CD8-positive, alpha-beta memory T cell (primary cell): ENCODE measurements at regions not wholly inside any gene's neighbourhood (a gene's known extent, or its start where the extent isn't known, plus 50 kb on each side); places are given as distances from the start of the nearest gene placed in this dataset.

Experiments
- CTCF ChIA-PET: fragments of 350-600 bp; sonication (Branson Sonifier 250); formaldehyde crosslinking; loops from one replicate; lab custom pipeline; 2021; ENCODE audit warnings: antibody characterized with exemption; lab: Charles Lee
- POLR2A ChIA-PET: fragments of 350-600 bp; sonication (Branson Sonifier 250); formaldehyde crosslinking; loops from one replicate; lab custom pipeline; 2021; ENCODE audit warnings: antibody characterized with exemption; lab: Charles Lee
- DNase-seq, 5 donors: peaks; one replicate each; pipeline versions ENCODE4 v3.0.0 to v3.0.0-alpha.2; 2020 to 2022; ENCODE audit warnings: mixed read lengths in 1 of 5
- H3K27ac ChIP-seq: one replicate; pipeline ENCODE4 v1.7.0; 2013; ENCODE audit warnings: low read depth, mild to moderate bottlenecking, low read length, moderate library complexity
- H3K27me3 ChIP-seq: 2 replicates; pipeline ENCODE4 v1.7.0; 2013; ENCODE audit warnings: low read length, mild to moderate bottlenecking; ENCODE audit not compliant: insufficient read depth, poor library complexity, severe bottlenecking
- H3K36me3 ChIP-seq: 2 replicates; pipeline ENCODE4 v1.7.0; 2013; ENCODE audit warnings: mild to moderate bottlenecking, low read length, moderate library complexity; ENCODE audit not compliant: insufficient read depth
- H3K4me1 ChIP-seq: 2 replicates; pipeline ENCODE4 v1.7.0; 2013; ENCODE audit warnings: mild to moderate bottlenecking, low read length, moderate library complexity; ENCODE audit not compliant: insufficient read depth
- H3K4me3 ChIP-seq: 2 replicates; pipeline ENCODE4 v1.7.0; 2013; ENCODE audit warnings: mild to moderate bottlenecking, low read length
- H3K9me3 ChIP-seq: 2 replicates; pipeline ENCODE4 v1.7.0; 2013; ENCODE audit warnings: mild to moderate bottlenecking, low read length
- H3K27ac Mint-ChIP-seq, 8 donors: one replicate each; pipeline ENCODE4 v1.8.0; 2020 to 2021; ENCODE audit warnings: mixed read lengths in 8 of 8, mild to moderate bottlenecking in 6 of 8, inconsistent platforms in 3 of 8, moderate library complexity in 3 of 8
- H3K27me3 Mint-ChIP-seq, 2 donors: one replicate each; pipeline ENCODE4 v1.8.0; 2020 to 2021; ENCODE audit warnings: mixed read lengths in 2 of 2, mild to moderate bottlenecking in 1 of 2, moderate library complexity in 1 of 2
- H3K36me3 Mint-ChIP-seq, 3 donors: one replicate each; pipeline ENCODE4 v1.8.0; 2020 to 2021; ENCODE audit warnings: mixed read lengths in 3 of 3, inconsistent platforms in 1 of 3, mild to moderate bottlenecking in 1 of 3
- H3K4me1 Mint-ChIP-seq, 3 donors: one replicate each; pipeline ENCODE4 v1.8.0; 2020 to 2021; ENCODE audit warnings: mixed read lengths in 3 of 3, inconsistent platforms in 1 of 3, mild to moderate bottlenecking in 1 of 3
- H3K4me3 Mint-ChIP-seq, 7 donors: one replicate each; pipeline ENCODE4 v1.8.0; 2020 to 2021; ENCODE audit warnings: mixed read lengths in 7 of 7, mild to moderate bottlenecking in 6 of 7, moderate library complexity in 4 of 7, inconsistent platforms in 2 of 7
- H3K9me3 Mint-ChIP-seq, 5 donors: one replicate each; pipeline ENCODE4 v1.8.0; 2020 to 2022; ENCODE audit warnings: mixed read lengths in 5 of 5, mild to moderate bottlenecking in 3 of 5, moderate library complexity in 2 of 5, inconsistent platforms in 1 of 5

DNA sequence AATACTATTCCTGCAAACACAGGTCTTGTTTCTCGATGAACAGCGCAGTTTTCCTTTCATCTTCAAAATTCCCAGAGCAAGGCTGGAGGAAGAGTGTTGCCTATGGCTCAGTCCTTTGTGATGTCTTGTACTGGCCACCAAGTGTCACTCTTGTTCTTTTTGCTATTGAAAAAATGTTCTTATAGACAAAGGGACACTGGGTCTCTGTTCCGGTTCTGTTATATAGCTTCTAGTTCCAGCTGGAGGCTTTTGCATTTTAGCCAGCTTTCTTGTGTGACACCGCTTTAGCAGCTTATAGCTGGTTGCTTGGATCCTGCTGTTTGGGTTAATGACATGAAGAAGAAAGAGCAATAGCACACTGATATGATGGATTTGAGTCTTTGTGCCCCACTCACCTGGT lies 343.7 kb upstream of the KCNN2 start:
- Mint-ChIP-seq H3K4me1 (no peaks in the 10 kb centered on the region), H3K27me3 (no peaks in the 10 kb centered on the region), H3K4me3 (no peak overlapping the region), H3K9me3 (peaks cover 0 to 2% (median 0%) of the 10 kb centered on the region in 5 donors), H3K36me3 (no peaks in the 10 kb centered on the region), H3K27ac (no peak overlapping the region)
- Histone ChIP-seq H3K4me3 (no peak overlapping the region), H3K4me1 (no peaks in the 10 kb centered on the region), H3K27ac (no peak overlapping the region), H3K36me3 (no peaks in the 10 kb centered on the region), H3K27me3 (no peaks in the 10 kb centered on the region), H3K9me3 (no peaks in the 10 kb centered on the region)
- DNase-seq: no peak
- ChIA-PET POLR2A (no interaction called here), CTCF (no interaction called here)

DNA sequence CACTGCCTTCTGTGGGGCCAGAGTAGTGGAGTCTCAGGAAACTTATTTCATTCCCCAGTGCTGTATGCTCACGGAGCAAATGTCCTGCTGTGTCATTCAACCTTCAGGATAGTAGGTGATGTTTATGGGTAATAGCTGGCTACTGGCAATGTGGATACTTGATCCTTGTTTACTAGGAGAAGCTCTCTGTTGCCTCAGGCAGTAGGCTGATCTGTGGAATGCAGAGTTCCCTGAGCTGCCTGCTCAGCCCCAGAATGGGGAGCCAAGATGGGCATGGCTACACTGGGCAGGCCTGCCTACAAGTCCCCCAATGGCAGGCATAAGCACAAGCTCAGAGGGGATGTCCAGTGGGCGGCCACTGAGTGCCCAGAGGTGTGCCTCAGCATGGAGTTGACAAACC lies 323.1 kb upstream of the KCNN2 start:
- no peaks in the 10 kb centered on the region for H3K4me1 ChIP-seq
- Mint-ChIP-seq H3K9me3 (peaks cover 2 to 26% (median 4%) of the 10 kb centered on the region in 5 donors), H3K27me3 (no peaks in the 10 kb centered on the region), H3K4me1 (no peaks in the 10 kb centered on the region), H3K36me3 (peaks cover 0 to 1% (median 0%) of the 10 kb centered on the region in 3 donors), H3K27ac (no peak overlapping the region), H3K4me3 (no peak overlapping the region)
- no peak for DNase-seq
- no peaks in the 10 kb centered on the region for H3K27me3 ChIP-seq
- H3K27ac ChIP-seq: no peak overlapping the region
- H3K36me3 ChIP-seq: no peaks in the 10 kb centered on the region
- H3K9me3 ChIP-seq: no peaks in the 10 kb centered on the region
- CTCF ChIA-PET: no interaction called here
- POLR2A ChIA-PET: no interaction called here
- H3K4me3 ChIP-seq: no peak overlapping the region

DNA sequence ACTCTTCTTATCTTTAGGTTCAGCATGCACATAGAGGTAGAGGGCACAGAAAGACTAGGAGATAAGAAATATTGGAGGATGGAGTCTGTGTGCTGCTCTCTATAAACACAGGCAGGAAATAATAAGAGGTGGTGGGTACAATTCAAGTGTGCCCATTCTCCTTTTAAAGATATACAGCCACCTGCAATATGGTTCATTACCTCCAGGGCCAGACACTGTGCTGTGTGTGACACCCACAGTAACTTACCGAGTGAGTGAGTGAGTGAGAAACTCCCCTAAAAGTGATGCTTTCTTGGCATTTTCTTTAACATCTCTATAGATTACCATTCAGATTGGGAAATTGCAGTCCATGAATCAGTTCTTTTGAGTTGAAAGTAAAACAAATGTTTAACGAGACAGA lies 311.8 kb upstream of the KCNN2 start:
- H3K36me3 Mint-ChIP-seq: no peaks in the 10 kb centered on the region
- H3K27ac Mint-ChIP-seq: no peak overlapping the region
- H3K9me3 ChIP-seq: no peaks in the 10 kb centered on the region
- DNase-seq: no peak
- no peaks in the 10 kb centered on the region for H3K36me3 ChIP-seq
- H3K27ac ChIP-seq: no peak overlapping the region
- H3K4me1 ChIP-seq: no peaks in the 10 kb centered on the region
- CTCF ChIA-PET: no interaction called here
- no peaks in the 10 kb centered on the region for H3K4me1 Mint-ChIP-seq
- H3K4me3 Mint-ChIP-seq: no peak overlapping the region
- H3K4me3 ChIP-seq: no peak overlapping the region
- no peaks in the 10 kb centered on the region for H3K27me3 ChIP-seq
- peaks cover 6 to 16% of the 10 kb centered on the region in 2 donors for H3K27me3 Mint-ChIP-seq
- H3K9me3 Mint-ChIP-seq: peaks cover 0 to 4% (median 2%) of the 10 kb centered on the region in 5 donors
- POLR2A ChIA-PET: no interaction called here

DNA sequence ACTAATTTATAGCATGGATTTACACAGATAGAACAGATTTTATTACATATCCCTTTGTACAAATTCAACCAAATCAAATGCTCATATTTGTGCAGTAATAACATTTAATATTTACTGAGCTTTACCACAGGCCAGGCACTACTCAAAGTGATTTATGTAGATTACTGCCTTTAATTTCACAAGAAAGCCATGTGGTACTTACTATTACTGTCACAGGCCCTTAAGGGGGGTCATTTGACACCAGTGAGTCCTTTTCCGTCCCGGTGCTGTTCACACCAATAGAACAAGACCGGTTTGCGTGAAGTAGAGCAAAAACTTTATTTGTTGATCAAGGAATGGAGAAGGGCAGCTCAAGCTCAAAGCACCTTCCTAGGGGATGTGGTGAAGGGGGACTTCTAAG lies 308.5 kb upstream of the KCNN2 start:
- H3K27me3 Mint-ChIP-seq: peaks cover 19 to 33% of the 10 kb centered on the region in 2 donors
- no peaks in the 10 kb centered on the region for H3K4me1 Mint-ChIP-seq
- Histone ChIP-seq H3K27me3 (no peaks in the 10 kb centered on the region), H3K9me3 (no peaks in the 10 kb centered on the region), H3K4me3 (no peak overlapping the region), H3K36me3 (no peaks in the 10 kb centered on the region), H3K27ac (no peak overlapping the region), H3K4me1 (no peaks in the 10 kb centered on the region)
- no peak overlapping the region for H3K27ac Mint-ChIP-seq
- ChIA-PET CTCF (no interaction called here), POLR2A (no interaction called here)
- H3K9me3 Mint-ChIP-seq: peaks cover 0 to 12% (median 3%) of the 10 kb centered on the region in 5 donors
- H3K36me3 Mint-ChIP-seq: no peaks in the 10 kb centered on the region
- DNase-seq: no peak
- H3K4me3 Mint-ChIP-seq: no peak overlapping the region

DNA sequence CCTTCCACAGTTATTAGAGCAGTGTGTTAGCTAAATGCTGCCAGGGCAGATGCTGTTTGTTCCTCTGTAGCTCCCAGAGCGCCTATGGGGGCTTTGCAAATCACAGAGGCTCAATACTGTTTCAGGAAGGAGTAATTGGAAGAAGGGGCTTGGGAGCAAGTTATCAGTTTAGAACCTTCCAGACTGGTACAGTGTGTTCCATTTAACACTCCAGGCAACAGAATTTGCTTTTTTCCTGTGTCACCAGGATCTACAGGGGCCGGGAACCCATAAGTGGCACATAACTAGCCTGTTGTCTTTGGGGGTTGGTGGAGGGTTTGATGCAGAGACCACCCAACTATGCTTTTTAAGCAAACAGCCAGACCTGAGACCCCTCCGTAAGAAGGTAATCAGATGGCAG lies 307.3 kb upstream of the KCNN2 start:
- H3K36me3 Mint-ChIP-seq: no peaks in the 10 kb centered on the region
- H3K4me1 ChIP-seq: no peaks in the 10 kb centered on the region

DNA sequence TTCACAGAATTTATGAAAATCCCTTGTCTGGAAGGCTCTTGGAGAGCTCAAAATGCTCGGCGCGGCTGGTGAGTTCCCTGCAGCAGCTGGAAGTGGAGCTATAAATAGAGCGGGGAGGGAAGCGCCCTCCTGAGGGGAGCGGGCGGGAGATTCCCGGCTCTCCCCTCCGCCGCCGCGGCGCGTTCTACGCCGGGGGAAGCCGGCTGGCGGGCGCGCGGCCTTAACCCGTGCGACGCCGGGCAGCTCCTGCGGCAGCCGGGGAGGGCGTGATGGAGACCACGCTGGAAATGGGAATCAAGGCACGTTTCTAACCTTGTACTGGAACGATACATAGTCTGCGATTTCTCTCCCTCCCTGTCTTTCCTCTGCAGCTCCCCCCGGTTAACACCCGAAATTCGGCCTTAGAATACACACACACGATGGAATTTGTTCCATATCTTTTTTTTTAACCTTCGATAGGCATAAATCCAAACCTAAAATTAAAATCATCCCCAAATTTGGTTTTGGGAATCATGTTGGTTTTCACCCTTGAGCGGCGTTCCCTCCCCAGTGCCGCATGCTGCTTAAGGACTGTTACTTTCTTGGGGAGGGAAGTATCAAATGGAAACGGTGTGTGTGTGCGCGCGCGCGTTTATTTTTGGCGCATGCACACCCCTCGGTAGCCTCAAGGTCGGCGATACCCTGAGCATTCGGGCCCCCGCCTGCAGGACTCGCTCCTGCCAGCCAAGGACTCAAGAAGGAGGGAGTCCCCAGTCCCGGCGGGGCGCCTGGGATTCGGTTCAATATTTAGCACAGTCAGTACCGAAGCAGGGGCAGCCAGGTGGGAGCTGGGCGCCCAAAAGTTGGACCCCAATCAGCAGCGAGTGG lies 306.3 kb upstream of the KCNN2 start:
- Histone ChIP-seq H3K4me3 (no peak overlapping the region), H3K27me3 (no peaks in the 10 kb centered on the region), H3K4me1 (no peaks in the 10 kb centered on the region), H3K9me3 (no peaks in the 10 kb centered on the region), H3K36me3 (no peaks in the 10 kb centered on the region), H3K27ac (no peak overlapping the region)
- H3K4me3 Mint-ChIP-seq: no peak overlapping the region
- ChIA-PET CTCF (no interaction called here), POLR2A (no interaction called here)
- peaks cover 19 to 33% of the 10 kb centered on the region in 2 donors for H3K27me3 Mint-ChIP-seq
- H3K36me3 Mint-ChIP-seq: no peaks in the 10 kb centered on the region
- no peaks in the 10 kb centered on the region for H3K4me1 Mint-ChIP-seq
- H3K9me3 Mint-ChIP-seq: peaks cover 0 to 16% (median 5%) of the 10 kb centered on the region in 5 donors
- no peak overlapping the region for H3K27ac Mint-ChIP-seq
- no peak for DNase-seq

More for the DNA sequence above, 307.3 kb upstream of the KCNN2 start:
- no peak overlapping the region for H3K4me3 ChIP-seq
- ChIA-PET CTCF (no interaction called here), POLR2A (no interaction called here)
- H3K9me3 ChIP-seq: no peaks in the 10 kb centered on the region
- no peak for DNase-seq
- Mint-ChIP-seq H3K9me3 (peaks cover 0 to 16% (median 5%) of the 10 kb centered on the region in 5 donors), H3K4me1 (no peaks in the 10 kb centered on the region), H3K27ac (no peak overlapping the region), H3K27me3 (peaks cover 19 to 33% of the 10 kb centered on the region in 2 donors), H3K4me3 (no peak overlapping the region)
- H3K36me3 ChIP-seq: no peaks in the 10 kb centered on the region
- no peaks in the 10 kb centered on the region for H3K27me3 ChIP-seq
- H3K27ac ChIP-seq: no peak overlapping the region

DNA sequence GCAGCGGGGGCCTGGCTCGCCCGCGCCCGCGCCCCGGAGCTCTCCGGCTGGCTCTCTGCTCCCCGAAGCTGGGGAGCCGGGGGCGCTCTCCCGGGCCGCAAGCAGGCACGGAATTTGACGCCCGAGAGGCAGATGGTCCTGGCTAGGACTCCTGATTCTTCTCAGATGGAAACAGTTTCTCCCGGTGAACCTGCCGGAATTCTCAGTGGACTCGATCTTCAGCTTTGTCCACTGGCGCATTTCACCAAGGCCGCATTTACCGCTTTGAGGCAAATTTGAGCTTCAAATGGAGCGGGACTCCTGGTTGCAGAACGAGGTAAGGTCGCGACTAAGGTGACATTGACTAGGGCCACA lies 305.7 kb upstream of the KCNN2 start:
- H3K27ac ChIP-seq: no peak overlapping the region
- Mint-ChIP-seq H3K4me3 (no peak overlapping the region), H3K27ac (no peak overlapping the region), H3K9me3 (peaks cover 0 to 16% (median 5%) of the 10 kb centered on the region in 5 donors), H3K27me3 (peaks cover 19 to 33% of the 10 kb centered on the region in 2 donors), H3K36me3 (no peaks in the 10 kb centered on the region), H3K4me1 (no peaks in the 10 kb centered on the region)
- no peak for DNase-seq
- POLR2A ChIA-PET: no interaction called here
- no peaks in the 10 kb centered on the region for H3K36me3 ChIP-seq
- CTCF ChIA-PET: no interaction called here
- H3K9me3 ChIP-seq: no peaks in the 10 kb centered on the region
- no peaks in the 10 kb centered on the region for H3K4me1 ChIP-seq
- no peaks in the 10 kb centered on the region for H3K27me3 ChIP-seq
- no peak overlapping the region for H3K4me3 ChIP-seq

DNA sequence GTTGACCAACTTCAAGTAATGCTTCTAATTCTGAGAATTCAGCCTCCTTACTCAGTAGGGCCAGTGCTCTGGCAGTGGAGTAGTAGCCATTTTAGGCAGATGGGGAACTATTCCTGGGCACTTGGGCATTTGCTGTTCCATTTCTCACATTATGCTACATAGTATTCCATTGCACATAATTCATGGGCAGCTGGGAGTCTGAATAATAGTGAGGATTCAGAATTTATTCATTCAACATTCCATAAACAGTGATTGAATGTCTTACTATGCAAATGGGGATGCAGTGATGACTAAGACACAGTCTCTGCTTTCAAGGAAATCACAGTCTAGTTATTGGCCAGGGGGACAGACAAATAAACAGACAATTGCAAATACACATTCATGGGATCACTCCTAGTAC lies 301.0 kb upstream of the KCNN2 start:
- Mint-ChIP-seq H3K36me3 (no peaks in the 10 kb centered on the region), H3K4me1 (no peaks in the 10 kb centered on the region), H3K27ac (no peak overlapping the region), H3K4me3 (no peak overlapping the region), H3K27me3 (peaks cover 12 to 16% of the 10 kb centered on the region in 2 donors), H3K9me3 (peaks cover 0 to 13% (median 5%) of the 10 kb centered on the region in 5 donors)
- ChIA-PET POLR2A (no interaction called here), CTCF (no interaction called here)
- Histone ChIP-seq H3K27me3 (no peaks in the 10 kb centered on the region), H3K4me3 (no peak overlapping the region), H3K4me1 (no peaks in the 10 kb centered on the region), H3K36me3 (no peaks in the 10 kb centered on the region), H3K27ac (no peak overlapping the region), H3K9me3 (no peaks in the 10 kb centered on the region)
- no peak for DNase-seq
